Endodermal cell (in vitro differentiated cells): ENCODE measurements at regions not wholly inside any gene's neighbourhood (a gene's known extent, or its start where the extent isn't known, plus 50 kb on each side); places are given as distances from the start of the nearest gene placed in this dataset.

Source experiments
- DNase-seq: peaks from one replicate; pipeline ENCODE4 v3.0.0-alpha.2; 2017
- H3K27ac ChIP-seq: 2 replicates; pipeline ENCODE4 v1.5.1; 2013; ENCODE audit warnings: mild to moderate bottlenecking, low read depth, low read length, moderate library complexity
- H3K27me3 ChIP-seq: 2 replicates; pipeline ENCODE4 v1.6.1; 2013; ENCODE audit warnings: mild to moderate bottlenecking, low read length, moderate library complexity; ENCODE audit not compliant: insufficient read depth, control insufficient read depth, poor library complexity, severe bottlenecking
- H3K36me3 ChIP-seq: 2 replicates; pipeline ENCODE4 v1.7.0; 2013; ENCODE audit warnings: mild to moderate bottlenecking, low read length, moderate library complexity; ENCODE audit not compliant: control insufficient read depth, insufficient read depth
- H3K4me1 ChIP-seq: one replicate; pipeline ENCODE4 v1.7.0; 2013; ENCODE audit warnings: low read length; ENCODE audit not compliant: control insufficient read depth, insufficient read depth
- H3K4me3 ChIP-seq: 2 replicates; pipeline ENCODE4 v1.5.1; 2013; ENCODE audit warnings: mild to moderate bottlenecking, low read length, moderate library complexity
- H3K9ac ChIP-seq: 2 replicates; pipeline ENCODE4 v1.6.1; 2013; ENCODE audit warnings: mild to moderate bottlenecking, low read length, moderate library complexity; ENCODE audit not compliant: poor library complexity, severe bottlenecking; ENCODE audit errors: extremely low read depth
- H3K9me3 ChIP-seq: 2 replicates; pipeline ENCODE4 v1.6.1; 2013; ENCODE audit warnings: mild to moderate bottlenecking, low read length, moderate library complexity; ENCODE audit not compliant: control insufficient read depth
- H3K27ac Mint-ChIP-seq: 2 replicates; pipeline ENCODE4 v1.8.0; 2020; ENCODE audit warnings: mixed read lengths
- H3K27me3 Mint-ChIP-seq: 2 replicates; pipeline ENCODE4 v1.8.0; 2021; ENCODE audit warnings: mild to moderate bottlenecking, mixed read lengths; ENCODE audit not compliant: insufficient read depth
- H3K36me3 Mint-ChIP-seq: 2 replicates; pipeline ENCODE4 v1.8.0; 2020; ENCODE audit warnings: low read depth, mixed read lengths
- H3K4me1 Mint-ChIP-seq: 2 replicates; pipeline ENCODE4 v1.8.0; 2020; ENCODE audit warnings: mixed read lengths
- H3K4me3 Mint-ChIP-seq: 2 replicates; pipeline ENCODE4 v1.8.0; 2020; ENCODE audit warnings: mild to moderate bottlenecking, moderate library complexity, mixed read lengths
- H3K9me3 Mint-ChIP-seq: 2 replicates; pipeline ENCODE4 v1.8.0; 2020; ENCODE audit warnings: mild to moderate bottlenecking, mixed read lengths
- CTCF ChIP-seq: fragments of 200-600 bp; sonication (generic); conservative IDR thresholded peaks from 2 replicates; pipeline ENCODE4 v1.5.0; 2021; ENCODE audit warnings: antibody characterized with exemption, mild to moderate bottlenecking
- WGBS, 2 experiments: methylation state at CpG; one replicate each; pipeline versions ENCODE4 v1.1.5 to v1.1.7; 2013; ENCODE audit warnings: missing lambda C conversion rate in 2 of 2, mixed read lengths in 1 of 2; ENCODE audit not compliant: insufficient coverage in 1 of 2, insufficient read length in 1 of 2; 5-methylcytosine and 5-hydroxymethylcytosine counted together

- Mint-ChIP-seq H3K27ac (no peak overlapping the region), H3K27me3 (peaks cover 59% of the 10 kb centered on the region), H3K4me1 (peaks cover 11% of the 10 kb centered on the region), H3K4me3 (no peak overlapping the region), H3K9me3 (no peaks in the 10 kb centered on the region), H3K36me3 (no peaks in the 10 kb centered on the region)
- DNase-seq: no peak
- Histone ChIP-seq H3K27ac (no peak overlapping the region), H3K4me1 (no peaks in the 10 kb centered on the region), H3K4me3 (no peak overlapping the region), H3K27me3 (peaks cover 19% of the 10 kb centered on the region), H3K9ac (no peak overlapping the region), H3K36me3 (no peaks in the 10 kb centered on the region), H3K9me3 (no peaks in the 10 kb centered on the region)
- WGBS, 2 experiments: 86 to 93% methylated on average over 4 of the region's 4 CpGs
- TF ChIP-seq CTCF: no peak
Observed at GRCh38 chr2:38164881-38165280, 88.9 kb upstream of the CYP1B1 start.

- Mint-ChIP-seq H3K9me3 (no peaks in the 10 kb centered on the region), H3K27ac (no peak overlapping the region), H3K27me3 (peaks cover 67% of the 10 kb centered on the region), H3K4me3 (no peak overlapping the region), H3K36me3 (no peaks in the 10 kb centered on the region), H3K4me1 (peaks cover 17% of the 10 kb centered on the region)
- 85 to 100% methylated on average over 1 of the region's 1 CpG for WGBS, 2 experiments
- Histone ChIP-seq H3K4me1 (no peaks in the 10 kb centered on the region), H3K27ac (no peak overlapping the region), H3K36me3 (no peaks in the 10 kb centered on the region), H3K9ac (no peak overlapping the region), H3K9me3 (no peaks in the 10 kb centered on the region), H3K27me3 (peaks cover 31% of the 10 kb centered on the region), H3K4me3 (no peak overlapping the region)
- no peak for TF ChIP-seq CTCF
- DNase-seq: no peak
Observed at GRCh38 chr2:38163579-38163978, 87.6 kb upstream of the CYP1B1 start.

GRCh38 chr2:38163006-38163405 lies 87.1 kb upstream of the CYP1B1 start:
- 97 to 100% methylated on average over 2 to 3 of the region's 3 CpGs for whole genome bisulfite sequencing, 2 experiments
- H3K4me3 Mint-ChIP-seq: no peak overlapping the region
- no peak for TF ChIP-seq CTCF

More at GRCh38 chr2:38163006-38163405, 87.1 kb upstream of the CYP1B1 start:
- Histone ChIP-seq H3K9ac (no peak overlapping the region), H3K4me1 (peaks cover under 1% of the 10 kb centered on the region), H3K4me3 (no peak overlapping the region), H3K27me3 (peaks cover 37% of the 10 kb centered on the region), H3K9me3 (no peaks in the 10 kb centered on the region), H3K36me3 (no peaks in the 10 kb centered on the region), H3K27ac (no peak overlapping the region)
- Mint-ChIP-seq H3K4me1 (peaks cover 21% of the 10 kb centered on the region), H3K36me3 (no peaks in the 10 kb centered on the region), H3K27me3 (peaks cover 69% of the 10 kb centered on the region), H3K27ac (no peak overlapping the region), H3K9me3 (no peaks in the 10 kb centered on the region)
- no peak for DNase-seq
